ENCODE measurements at regions not wholly inside any gene's neighbourhood (a gene's known extent, or its start where the extent isn't known, plus 50 kb on each side); places are given as distances from the start of the nearest gene placed in this dataset.

- Histone ChIP-seq H3K4me2 (ENCODE audit: low read length) (no peak overlapping the region), H3K9me3 (ENCODE audit: low read length) (no peaks in the 10 kb centered on the region), H3K4me3 (ENCODE audit: low read length) (no peak overlapping the region), H3K9me2 (ENCODE audit: insufficient read depth, low read length) (no peaks in the 10 kb centered on the region), H3K27me3 (ENCODE audit: insufficient read depth, low read depth, low read length) (no peaks in the 10 kb centered on the region), H3K9ac (ENCODE audit: low read length) (no peak overlapping the region), H2AFZ (ENCODE audit: low read depth, low read length) (no peak overlapping the region), H3K27ac (ENCODE audit: low read length) (no peak overlapping the region), H4K20me1 (ENCODE audit: insufficient read depth) (no peaks in the 10 kb centered on the region), H3K79me2 (replicated peaks; ENCODE audit: insufficient read depth, low read length) (no peaks in the 10 kb centered on the region), H3F3A (ENCODE audit: insufficient read depth, low read length, poor library complexity, severe bottlenecking) (no peaks in the 10 kb centered on the region), H3K36me3 (ENCODE audit: insufficient read depth, low read length) (no peaks in the 10 kb centered on the region)
- TF ChIP-seq EP300 (conservative IDR thresholded peaks at IDR 0.05; ENCODE audit: poor library complexity, severe bottlenecking) (no peak), TAF1 (IDR thresholded peaks at IDR 0.05; ENCODE audit: low read depth) (no peak)
Measured at GRCh38 chr2:59074071-59074470, 832.9 kb upstream of the FANCL start.

- no peak overlapping the region for H3K4me2 ChIP-seq (ENCODE audit: low read length)
Measured at GRCh38 chr2:59073286-59073685, 832.2 kb upstream of the FANCL start.

More at GRCh38 chr2:59073286-59073685, 832.2 kb upstream of the FANCL start:
- H2AFZ ChIP-seq (ENCODE audit: low read depth, low read length), result no peak overlapping the region
- H3K9me3 ChIP-seq (ENCODE audit: low read length), result no peaks in the 10 kb centered on the region
- H4K20me1 ChIP-seq (ENCODE audit: insufficient read depth), result no peaks in the 10 kb centered on the region
- H3K9me2 ChIP-seq (ENCODE audit: insufficient read depth, low read length), result no peaks in the 10 kb centered on the region
- H3F3A ChIP-seq (ENCODE audit: insufficient read depth, low read length, poor library complexity, severe bottlenecking), result no peaks in the 10 kb centered on the region
- TF ChIP-seq POLR2AphosphoS5 (IDR thresholded peaks at IDR 0.05), result no peak
- no peak for TF ChIP-seq RAD21 (conservative IDR thresholded peaks at IDR 0.05)
- TF ChIP-seq SMC3 (conservative IDR thresholded peaks at IDR 0.05; ENCODE audit: poor library complexity), result no peak
- TF ChIP-seq REST (IDR thresholded peaks at IDR 0.05; ENCODE audit: borderline replicate concordance), result no peak
- no peak for TF ChIP-seq EP300 (conservative IDR thresholded peaks at IDR 0.05; ENCODE audit: poor library complexity, severe bottlenecking)
- no peak for TF ChIP-seq CTCF (IDR thresholded peaks at IDR 0.05; ENCODE audit: poor library complexity, severe bottlenecking)
- TF ChIP-seq EZH2 (IDR thresholded peaks at IDR 0.05; ENCODE audit: borderline replicate concordance, insufficient read depth, low read length, poor library complexity, severe bottlenecking), result no peak
- TF ChIP-seq MXI1 (conservative IDR thresholded peaks at IDR 0.05; ENCODE audit: poor library complexity, severe bottlenecking), result no peak
- TF ChIP-seq TAF1 (IDR thresholded peaks at IDR 0.05; ENCODE audit: low read depth), result no peak
- H3K4me3 ChIP-seq (ENCODE audit: low read length), result no peak overlapping the region
- no peaks in the 10 kb centered on the region for H3K36me3 ChIP-seq (ENCODE audit: insufficient read depth, low read length)
- H3K27me3 ChIP-seq (ENCODE audit: insufficient read depth, low read depth, low read length), result no peaks in the 10 kb centered on the region
- no peak overlapping the region for H3K9ac ChIP-seq (ENCODE audit: low read length)
- no peak overlapping the region for H3K27ac ChIP-seq (ENCODE audit: low read length)
- no peaks in the 10 kb centered on the region for H3K79me2 ChIP-seq (replicated peaks; ENCODE audit: insufficient read depth, low read length)
